Stimulated activated naive B cell treated with anti-CD40 and anti-IgM and Interleukin-4, amounts not matched to agents 10 μg/mL and 1 μg/mL and 100 μg/mL, for 72 hours (primary cell): ENCODE measurements at regions not wholly inside any gene's neighbourhood (a gene's known extent, or its start where the extent isn't known, plus 50 kb on each side); places are given as distances from the start of the nearest gene placed in this dataset.
"Not testable (repeated sequence)": the region's sequence is repeated elsewhere in the genome, so short reads cannot be mapped to it uniquely, and the experiment has no call there.

ENCODE experiments used
- ATAC-seq, 2 donors: fragments of 150-1000 bp; cut with Tn5 transposase; replicated peaks; 2 replicates each; pipeline ENCODE4 v1.10.0; 2021; ENCODE audit warnings: moderate library complexity in 1 of 2
- DNase-seq: peaks from one replicate; pipeline ENCODE4 v3.0.0; 2021
- H3K27ac Mint-ChIP-seq: one replicate; pipeline ENCODE4 v1.8.0; 2022; ENCODE audit warnings: mild to moderate bottlenecking, mixed read lengths
- H3K27me3 Mint-ChIP-seq, 2 donors: one replicate each; pipeline ENCODE4 v1.8.0; 2022; ENCODE audit warnings: mixed read lengths in 2 of 2
- H3K36me3 Mint-ChIP-seq, 2 donors: one replicate each; pipeline ENCODE4 v1.8.0; 2022; ENCODE audit warnings: mixed read lengths in 2 of 2, mild to moderate bottlenecking in 1 of 2
- H3K4me1 Mint-ChIP-seq, 2 donors: one replicate each; pipeline ENCODE4 v1.8.0; 2022; ENCODE audit warnings: mixed read lengths in 2 of 2, mild to moderate bottlenecking in 1 of 2
- H3K4me3 Mint-ChIP-seq, 2 donors: one replicate each; pipeline ENCODE4 v1.8.0; 2022; ENCODE audit warnings: mild to moderate bottlenecking in 2 of 2, mixed read lengths in 2 of 2, moderate library complexity in 1 of 2
- H3K9me3 Mint-ChIP-seq, 2 donors: one replicate each; pipeline ENCODE4 v1.8.0; 2022; ENCODE audit warnings: mixed read lengths in 2 of 2, mild to moderate bottlenecking in 1 of 2

- H3K4me3 Mint-ChIP-seq = no peak overlapping the region
- H3K9me3 Mint-ChIP-seq = no peaks in the 10 kb centered on the region
- no peaks in the 10 kb centered on the region for H3K27me3 Mint-ChIP-seq
- ATAC-seq = no peak
- H3K4me1 Mint-ChIP-seq = no peaks in the 10 kb centered on the region
- DNase-seq = no peak
- no peak overlapping the region for H3K27ac Mint-ChIP-seq
- H3K36me3 Mint-ChIP-seq = no peaks in the 10 kb centered on the region
Measured at GRCh38 chr3:125645616-125646015, 50.3 kb upstream of the OSBPL11 start.

GRCh38 chr3:125646581-125646980 is 51.3 kb upstream of the OSBPL11 start:
- Mint-ChIP-seq H3K9me3 (no peaks in the 10 kb centered on the region), H3K27me3 (no peaks in the 10 kb centered on the region), H3K36me3 (no peaks in the 10 kb centered on the region), H3K4me3 (no peak overlapping the region), H3K4me1 (no peaks in the 10 kb centered on the region), H3K27ac (no peak overlapping the region)
- ATAC-seq = no peak
- no peak for DNase-seq

- H3K9me3 Mint-ChIP-seq = no peaks in the 10 kb centered on the region
- no peak overlapping the region for H3K27ac Mint-ChIP-seq
- H3K36me3 Mint-ChIP-seq = no peaks in the 10 kb centered on the region
- no peaks in the 10 kb centered on the region for H3K4me1 Mint-ChIP-seq
- DNase-seq (no peak), ATAC-seq (no peak)
- no peak overlapping the region for H3K4me3 Mint-ChIP-seq
- no peaks in the 10 kb centered on the region for H3K27me3 Mint-ChIP-seq
Measured at GRCh38 chr3:125647318-125648014, 52.2 kb upstream of the OSBPL11 start.

- H3K27ac Mint-ChIP-seq = no peak overlapping the region
- H3K4me3 Mint-ChIP-seq = no peak overlapping the region
- H3K9me3 Mint-ChIP-seq = no peaks in the 10 kb centered on the region
- H3K4me1 Mint-ChIP-seq = no peaks in the 10 kb centered on the region
- DNase-seq (no peak), ATAC-seq (no peak)
- H3K27me3 Mint-ChIP-seq = no peaks in the 10 kb centered on the region
- H3K36me3 Mint-ChIP-seq = no peaks in the 10 kb centered on the region
Measured at GRCh38 chr3:125651244-125651643, 55.9 kb upstream of the OSBPL11 start.

- H3K27me3 Mint-ChIP-seq = no peaks in the 10 kb centered on the region
- H3K27ac Mint-ChIP-seq = no peak overlapping the region
- H3K4me1 Mint-ChIP-seq = no peaks in the 10 kb centered on the region
- no peaks in the 10 kb centered on the region for H3K9me3 Mint-ChIP-seq
- no peak for DNase-seq
- H3K4me3 Mint-ChIP-seq = no peak overlapping the region
- ATAC-seq = no peak
- no peaks in the 10 kb centered on the region for H3K36me3 Mint-ChIP-seq
Measured at GRCh38 chr3:125652349-125652748, 57.1 kb upstream of the OSBPL11 start.

- Mint-ChIP-seq H3K9me3 (no peaks in the 10 kb centered on the region), H3K4me3 (no peak overlapping the region), H3K27me3 (no peaks in the 10 kb centered on the region), H3K27ac (no peak overlapping the region), H3K36me3 (no peaks in the 10 kb centered on the region), H3K4me1 (no peaks in the 10 kb centered on the region)
- ATAC-seq = no peak
- no peak for DNase-seq
Measured at GRCh38 chr3:125654526-125654925, 59.2 kb upstream of the OSBPL11 start.

GRCh38 chr3:125662675-125663074 is 67.4 kb upstream of the OSBPL11 start:
- Mint-ChIP-seq H3K36me3 (no peaks in the 10 kb centered on the region), H3K9me3 (no peaks in the 10 kb centered on the region), H3K27ac (no peak overlapping the region), H3K4me1 (no peaks in the 10 kb centered on the region), H3K27me3 (no peaks in the 10 kb centered on the region), H3K4me3 (no peak overlapping the region)
- DNase-seq = no peak
- no peak for ATAC-seq

GRCh38 chr3:125670352-125670751 is 75.1 kb upstream of the OSBPL11 start:
- DNase-seq (no peak), ATAC-seq (no peak)
- Mint-ChIP-seq H3K9me3 (peaks cover 0 to 2% of the 10 kb centered on the region in 2 donors), H3K4me1 (no peaks in the 10 kb centered on the region), H3K36me3 (no peaks in the 10 kb centered on the region), H3K27me3 (no peaks in the 10 kb centered on the region), H3K27ac (no peak overlapping the region), H3K4me3 (no peak overlapping the region)

- DNase-seq = no peak
- no peak for ATAC-seq
- Mint-ChIP-seq H3K36me3 (no peaks in the 10 kb centered on the region), H3K27me3 (no peaks in the 10 kb centered on the region), H3K9me3 (peaks cover 0 to 2% of the 10 kb centered on the region in 2 donors), H3K27ac (no peak overlapping the region), H3K4me3 (no peak overlapping the region), H3K4me1 (no peaks in the 10 kb centered on the region)
Measured at GRCh38 chr3:125670945-125671344, 75.6 kb upstream of the OSBPL11 start.

GRCh38 chr3:125671461-125672243 is 76.4 kb upstream of the OSBPL11 start:
- Mint-ChIP-seq H3K9me3 (peaks cover 0 to 2% of the 10 kb centered on the region in 2 donors), H3K36me3 (no peaks in the 10 kb centered on the region), H3K27ac (no peak overlapping the region), H3K4me3 (no peak overlapping the region), H3K27me3 (no peaks in the 10 kb centered on the region), H3K4me1 (no peaks in the 10 kb centered on the region)
- DNase-seq = no peak
- no peak for ATAC-seq

- no peak overlapping the region for H3K27ac Mint-ChIP-seq
- no peaks in the 10 kb centered on the region for H3K36me3 Mint-ChIP-seq
- H3K27me3 Mint-ChIP-seq = peaks cover 0 to 9% of the 10 kb centered on the region in 2 donors
- H3K9me3 Mint-ChIP-seq = peaks cover 0 to 2% of the 10 kb centered on the region in 2 donors
- DNase-seq (no peak), ATAC-seq (no peak)
- H3K4me3 Mint-ChIP-seq = no peak overlapping the region
- no peaks in the 10 kb centered on the region for H3K4me1 Mint-ChIP-seq
Measured at GRCh38 chr3:125675791-125676190, 80.5 kb upstream of the OSBPL11 start.

- H3K4me3 Mint-ChIP-seq = no peak overlapping the region
- H3K4me1 Mint-ChIP-seq = no peaks in the 10 kb centered on the region
- H3K27me3 Mint-ChIP-seq = peaks cover 1 to 9% of the 10 kb centered on the region in 2 donors
- no peak overlapping the region for H3K27ac Mint-ChIP-seq
- ATAC-seq = no peak
- no peaks in the 10 kb centered on the region for H3K9me3 Mint-ChIP-seq
- H3K36me3 Mint-ChIP-seq = no peaks in the 10 kb centered on the region
- no peak for DNase-seq
Measured at GRCh38 chr3:125679258-125679657, 84.0 kb upstream of the OSBPL11 start.

GRCh38 chr3:125681146-125681545 is 85.8 kb upstream of the OSBPL11 start:
- H3K36me3 Mint-ChIP-seq = no peaks in the 10 kb centered on the region
- ATAC-seq (no peak), DNase-seq (no peak)
- H3K4me3 Mint-ChIP-seq = no peak overlapping the region
- H3K27me3 Mint-ChIP-seq = peaks cover 9 to 19% of the 10 kb centered on the region in 2 donors
- no peaks in the 10 kb centered on the region for H3K9me3 Mint-ChIP-seq
- no peaks in the 10 kb centered on the region for H3K4me1 Mint-ChIP-seq
- H3K27ac Mint-ChIP-seq = no peak overlapping the region

- H3K27ac Mint-ChIP-seq, H3K9me3 Mint-ChIP-seq, DNase-seq, H3K4me3 Mint-ChIP-seq, H3K36me3 Mint-ChIP-seq, H3K4me1 Mint-ChIP-seq, ATAC-seq: not testable (repeated sequence)
- peaks cover 9 to 19% of the 10 kb centered on the region in 2 donors for H3K27me3 Mint-ChIP-seq
Measured at GRCh38 chr3:125681906-125682305, 86.6 kb upstream of the OSBPL11 start.

GRCh38 chr3:125682610-125683009 is 87.3 kb upstream of the OSBPL11 start:
- not testable (repeated sequence) for ATAC-seq, H3K4me1 Mint-ChIP-seq, H3K9me3 Mint-ChIP-seq, H3K27ac Mint-ChIP-seq, DNase-seq, H3K4me3 Mint-ChIP-seq, H3K36me3 Mint-ChIP-seq
- peaks cover 9 to 12% of the 10 kb centered on the region in 2 donors for H3K27me3 Mint-ChIP-seq
